CD4-positive, alpha-beta memory T cell (primary cell): ENCODE measurements at regions not wholly inside any gene's neighbourhood (a gene's known extent, or its start where the extent isn't known, plus 50 kb on each side); places are given as distances from the start of the nearest gene placed in this dataset.

ENCODE experiments used
- CTCF ChIA-PET: fragments of 350-600 bp; sonication (Branson Sonifier 250); formaldehyde crosslinking; loops from one replicate; lab custom pipeline; 2021; ENCODE audit warnings: inconsistent platforms; ENCODE audit not compliant: partially characterized antibody; lab: Charles Lee
- POLR2A ChIA-PET: fragments of 350-600 bp; sonication (Branson Sonifier 250); formaldehyde crosslinking; loops from one replicate; lab custom pipeline; 2021; ENCODE audit not compliant: partially characterized antibody; lab: Charles Lee
- DNase-seq, 5 donors: peaks; one replicate each; pipeline versions ENCODE4 v3.0.0 to v3.0.0-alpha.2; 2020 to 2022; ENCODE audit warnings: mixed read lengths in 1 of 5
- H3K27ac ChIP-seq: one replicate; pipeline ENCODE4 v1.7.0; 2013; ENCODE audit warnings: low read depth, low read length
- H3K27me3 ChIP-seq: 2 replicates; pipeline ENCODE4 v1.7.0; 2013; ENCODE audit warnings: mild to moderate bottlenecking, low read length, moderate library complexity; ENCODE audit not compliant: insufficient read depth
- H3K36me3 ChIP-seq: 2 replicates; pipeline ENCODE4 v1.7.0; 2013; ENCODE audit warnings: mild to moderate bottlenecking, low read length, moderate library complexity; ENCODE audit not compliant: insufficient read depth
- H3K4me1 ChIP-seq: 2 replicates; pipeline ENCODE4 v1.7.0; 2013; ENCODE audit warnings: mild to moderate bottlenecking, low read length, moderate library complexity; ENCODE audit not compliant: insufficient read depth
- H3K4me3 ChIP-seq, 2 donors: one replicate each; pipeline ENCODE4 v1.7.0; 2013; ENCODE audit warnings: low read length in 2 of 2, mild to moderate bottlenecking in 1 of 2
- H3K9me3 ChIP-seq, 2 donors: one replicate each; pipeline ENCODE4 v1.7.0; 2013; ENCODE audit warnings: low read length in 2 of 2, control low read depth in 1 of 2; ENCODE audit not compliant: control insufficient read depth in 1 of 2
- H3K27ac Mint-ChIP-seq, 7 donors: one replicate each; pipeline ENCODE4 v1.8.0; 2020 to 2021; ENCODE audit warnings: mixed read lengths in 7 of 7, mild to moderate bottlenecking in 6 of 7, inconsistent platforms in 3 of 7, moderate library complexity in 3 of 7
- H3K27me3 Mint-ChIP-seq, 2 donors: one replicate each; pipeline ENCODE4 v1.8.0; 2020 to 2021; ENCODE audit warnings: mixed read lengths in 2 of 2
- H3K36me3 Mint-ChIP-seq, 2 donors: one replicate each; pipeline ENCODE4 v1.8.0; 2020 to 2021; ENCODE audit warnings: mixed read lengths in 2 of 2, inconsistent platforms in 1 of 2, mild to moderate bottlenecking in 1 of 2
- H3K4me1 Mint-ChIP-seq, 4 donors: one replicate each; pipeline ENCODE4 v1.8.0; 2020 to 2021; ENCODE audit warnings: mixed read lengths in 4 of 4, mild to moderate bottlenecking in 1 of 4
- H3K4me3 Mint-ChIP-seq, 8 donors: one replicate each; pipeline ENCODE4 v1.8.0; 2020 to 2021; ENCODE audit warnings: mixed read lengths in 8 of 8, mild to moderate bottlenecking in 7 of 8, moderate library complexity in 6 of 8, inconsistent platforms in 3 of 8
- H3K9me3 Mint-ChIP-seq, 8 donors: one replicate each; pipeline ENCODE4 v1.8.0; 2020 to 2021; ENCODE audit warnings: mixed read lengths in 8 of 8, mild to moderate bottlenecking in 5 of 8, inconsistent platforms in 3 of 8, moderate library complexity in 1 of 8
- intact Hi-C: fragments of 100-400 bp; cut with micrococcal nuclease; formaldehyde crosslinking; loops from one replicate; pipeline ENCODE4 v1.15.1; 2023

DNA sequence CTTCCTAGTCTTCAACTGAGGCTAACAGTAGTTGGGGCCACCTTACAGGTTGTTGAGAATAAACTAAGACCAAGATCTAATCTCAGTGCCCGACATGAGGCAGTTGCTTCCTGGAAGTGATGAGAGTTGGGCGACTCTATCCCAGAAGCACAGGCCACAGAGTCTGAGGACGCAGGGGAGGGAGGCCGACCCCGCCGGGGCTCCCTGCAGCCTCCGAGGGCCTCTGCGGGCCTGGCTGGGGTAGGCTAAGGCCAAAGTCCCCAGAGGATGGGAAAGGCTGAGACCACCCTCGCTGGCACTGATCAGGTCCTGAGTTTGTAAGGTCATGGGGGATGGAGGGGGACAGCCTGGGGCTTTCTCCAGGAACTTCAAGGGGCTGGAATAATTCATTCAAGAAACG, 74.0 kb downstream of the ENGASE start:
- Mint-ChIP-seq H3K36me3 (no peaks in the 10 kb centered on the region), H3K4me1 (no peaks in the 10 kb centered on the region), H3K9me3 (no peaks in the 10 kb centered on the region), H3K4me3 (no peak overlapping the region), H3K27ac (no peak overlapping the region), H3K27me3 (peaks cover 1 to 2% of the 10 kb centered on the region in 2 donors)
- H3K27me3 ChIP-seq = no peaks in the 10 kb centered on the region
- intact Hi-C loops = no loop called here
- no peak overlapping the region for H3K4me3 ChIP-seq
- ChIA-PET POLR2A (no interaction called here), CTCF (interaction anchor here (0.6 kb wide), 1 partner anchor 23 kb away, joined by 3 read pairs; no protein-coding TSS in a partner anchor)
- H3K27ac ChIP-seq = no peak overlapping the region
- H3K9me3 ChIP-seq = no peaks in the 10 kb centered on the region
- H3K4me1 ChIP-seq = no peaks in the 10 kb centered on the region
- no peak for DNase-seq
- no peaks in the 10 kb centered on the region for H3K36me3 ChIP-seq

DNA sequence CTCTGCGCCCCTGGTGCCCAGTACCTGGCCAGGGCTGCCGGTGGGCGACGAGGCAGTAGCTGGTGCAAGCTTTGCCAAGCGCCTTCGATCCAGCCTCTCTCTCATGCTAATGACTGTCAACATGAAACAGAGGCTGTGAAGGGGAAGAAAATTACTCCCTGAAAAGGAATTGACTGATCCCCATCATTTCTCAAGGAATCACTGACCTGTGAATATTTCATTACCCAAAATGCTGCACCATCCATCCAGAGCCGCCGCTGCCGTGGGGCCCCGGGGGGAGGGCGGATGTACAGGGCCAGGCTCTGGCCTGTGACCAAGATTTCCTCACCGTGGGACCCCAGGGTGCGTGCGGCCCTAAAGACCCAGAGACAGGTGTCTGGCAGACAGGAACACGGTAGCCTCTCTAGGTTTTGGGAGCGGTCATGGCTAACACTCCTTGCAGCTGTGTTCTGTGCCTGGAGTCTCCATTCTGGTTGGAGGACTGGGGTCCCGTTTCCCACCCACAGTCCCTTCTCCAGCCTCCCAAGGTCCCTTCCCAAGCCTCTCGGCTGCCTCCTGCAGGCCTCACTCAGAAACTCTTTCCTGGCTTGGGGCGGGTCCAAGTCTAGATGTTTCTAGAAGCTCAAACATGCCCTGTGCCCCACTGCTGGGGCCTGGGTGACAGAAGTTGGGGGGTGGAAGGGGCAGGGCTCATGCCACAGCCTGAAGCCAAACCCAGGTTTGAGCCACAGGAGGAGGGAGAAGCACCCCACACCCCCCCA, 73.3 kb downstream of the ENGASE start:
- intact Hi-C loops = no loop called here
- H3K4me1 ChIP-seq = no peaks in the 10 kb centered on the region
- Mint-ChIP-seq H3K27ac (no peak overlapping the region), H3K4me1 (no peaks in the 10 kb centered on the region), H3K27me3 (no peaks in the 10 kb centered on the region), H3K9me3 (no peaks in the 10 kb centered on the region), H3K36me3 (no peaks in the 10 kb centered on the region), H3K4me3 (no peak overlapping the region)
- no peaks in the 10 kb centered on the region for H3K36me3 ChIP-seq
- H3K9me3 ChIP-seq = no peaks in the 10 kb centered on the region
- ChIA-PET CTCF (interaction anchor here (0.6 kb wide), 1 partner anchor 24 kb away, joined by 3 read pairs; no protein-coding TSS in a partner anchor), POLR2A (no interaction called here)
- H3K27me3 ChIP-seq = no peaks in the 10 kb centered on the region
- no peak overlapping the region for H3K27ac ChIP-seq
- DNase-seq = no peak
- no peak overlapping the region for H3K4me3 ChIP-seq

DNA sequence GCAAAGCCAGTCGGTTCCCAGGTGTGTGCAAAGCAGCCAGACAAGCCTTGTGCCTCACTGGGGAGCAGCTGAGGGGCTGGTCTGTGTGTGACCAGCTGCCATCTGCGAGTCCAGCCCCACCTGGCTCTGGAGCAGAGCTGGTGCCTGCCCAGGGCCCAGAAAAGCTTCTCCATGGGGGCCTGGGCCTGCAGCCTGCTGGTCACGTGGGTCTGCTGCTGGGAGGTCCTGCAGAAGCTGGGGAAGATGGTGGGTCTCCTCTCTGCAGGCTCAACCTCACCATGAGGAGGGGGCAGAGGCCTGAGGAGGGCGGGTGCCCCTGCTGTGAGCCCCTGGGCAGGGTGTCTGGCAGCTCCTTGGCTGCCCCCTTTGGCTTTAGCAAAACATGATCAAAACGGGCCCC, 71.9 kb downstream of the ENGASE start:
- POLR2A ChIA-PET = no interaction called here
- H3K36me3 Mint-ChIP-seq = no peaks in the 10 kb centered on the region
- H3K4me3 Mint-ChIP-seq = no peak overlapping the region
- H3K27me3 Mint-ChIP-seq = peaks cover 3 to 4% of the 10 kb centered on the region in 2 donors
- H3K9me3 Mint-ChIP-seq = no peaks in the 10 kb centered on the region
- no peak overlapping the region for H3K27ac Mint-ChIP-seq
- no peak for DNase-seq
- H3K27ac ChIP-seq = no peak overlapping the region
- CTCF ChIA-PET = no interaction called here
- intact Hi-C loops = no loop called here
- no peaks in the 10 kb centered on the region for H3K36me3 ChIP-seq
- H3K4me1 Mint-ChIP-seq = no peaks in the 10 kb centered on the region
- H3K27me3 ChIP-seq = no peaks in the 10 kb centered on the region
- no peaks in the 10 kb centered on the region for H3K4me1 ChIP-seq
- no peak overlapping the region for H3K4me3 ChIP-seq
- H3K9me3 ChIP-seq = no peaks in the 10 kb centered on the region

DNA sequence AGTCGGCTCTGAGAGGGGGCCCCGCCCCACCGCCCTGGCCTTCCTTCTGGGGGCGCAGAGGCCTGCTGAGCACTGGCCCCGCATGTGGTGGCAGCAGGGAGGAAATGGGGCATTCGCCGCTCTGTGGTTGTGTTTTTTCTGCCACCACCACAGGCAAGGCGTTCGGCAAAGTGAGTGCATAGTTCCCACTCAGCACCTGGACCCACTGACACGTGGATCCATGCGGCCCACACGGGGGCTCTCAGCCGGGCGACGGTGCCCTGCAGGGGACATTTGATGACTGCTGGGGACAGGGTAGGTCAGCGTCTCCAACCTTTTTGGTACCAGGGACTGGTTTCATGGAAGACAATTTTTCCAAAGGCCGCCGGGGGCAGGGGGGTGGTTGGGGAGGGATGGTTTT, 70.9 kb downstream of the ENGASE start:
- Histone ChIP-seq H3K36me3 (no peaks in the 10 kb centered on the region), H3K27ac (no peak overlapping the region), H3K4me3 (no peak overlapping the region), H3K27me3 (no peaks in the 10 kb centered on the region), H3K9me3 (no peaks in the 10 kb centered on the region), H3K4me1 (no peaks in the 10 kb centered on the region)
- Mint-ChIP-seq H3K36me3 (no peaks in the 10 kb centered on the region), H3K4me1 (no peaks in the 10 kb centered on the region), H3K27me3 (peaks cover 4 to 8% of the 10 kb centered on the region in 2 donors), H3K9me3 (no peaks in the 10 kb centered on the region), H3K4me3 (no peak overlapping the region), H3K27ac (no peak overlapping the region)
- POLR2A ChIA-PET = no interaction called here
- intact Hi-C loops = no loop called here
- no peak for DNase-seq
- CTCF ChIA-PET = no interaction called here

DNA sequence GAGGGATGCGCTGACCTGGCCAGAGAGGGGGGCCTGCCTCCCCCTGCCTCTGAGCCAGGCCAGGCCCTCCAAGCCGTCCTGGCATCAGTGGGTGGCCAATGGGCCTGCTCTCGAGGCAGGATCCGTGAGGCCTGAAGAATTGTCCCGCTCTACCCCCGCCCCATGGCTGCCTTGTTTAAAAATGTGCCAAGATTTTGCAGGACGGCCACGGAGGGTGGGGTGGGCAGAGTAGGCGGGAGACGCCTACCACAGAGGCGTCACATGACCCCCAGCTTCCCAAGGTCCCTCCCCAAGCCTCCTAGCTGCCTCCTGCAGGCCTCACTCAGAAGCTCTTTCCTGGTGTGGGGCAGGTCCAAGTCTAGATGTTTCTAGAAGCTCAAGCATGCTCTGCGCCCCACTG, 69.5 kb downstream of the ENGASE start:
- Histone ChIP-seq H3K4me1 (no peaks in the 10 kb centered on the region), H3K9me3 (no peaks in the 10 kb centered on the region), H3K36me3 (no peaks in the 10 kb centered on the region), H3K4me3 (no peak overlapping the region), H3K27me3 (no peaks in the 10 kb centered on the region), H3K27ac (no peak overlapping the region)
- no peak overlapping the region for H3K27ac Mint-ChIP-seq
- CTCF ChIA-PET = no interaction called here
- no peak for DNase-seq
- POLR2A ChIA-PET = no interaction called here
- H3K4me1 Mint-ChIP-seq = no peaks in the 10 kb centered on the region
- H3K4me3 Mint-ChIP-seq = no peak overlapping the region
- H3K9me3 Mint-ChIP-seq = peaks cover 0 to under 1% (median 0%) of the 10 kb centered on the region in 8 donors
- H3K36me3 Mint-ChIP-seq = no peaks in the 10 kb centered on the region
- intact Hi-C loops = no loop called here
- H3K27me3 Mint-ChIP-seq = peaks cover 4 to 8% of the 10 kb centered on the region in 2 donors

DNA sequence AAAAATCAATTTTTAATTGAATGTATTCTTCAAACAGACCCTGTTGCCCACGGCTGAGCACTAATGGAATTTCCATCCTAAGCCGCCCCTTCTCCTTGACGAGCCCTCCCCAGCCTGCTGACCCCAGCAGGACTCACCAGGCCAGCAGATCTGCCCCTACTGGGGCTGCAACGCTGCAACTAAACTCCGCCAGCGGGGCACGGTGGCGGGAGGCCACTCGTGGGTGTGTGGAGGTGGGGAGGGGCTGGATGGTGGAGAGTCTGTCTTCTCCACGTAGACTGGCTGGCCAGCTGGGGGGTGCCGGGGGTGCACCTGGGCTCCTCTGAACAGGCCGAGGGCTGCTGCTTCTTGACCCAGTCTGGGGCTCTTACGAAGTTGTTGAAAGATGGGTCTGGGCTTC, 67.8 kb downstream of the ENGASE start:
- H3K4me1 ChIP-seq = no peaks in the 10 kb centered on the region
- H3K27ac Mint-ChIP-seq = no peak overlapping the region
- DNase-seq = no peak
- ChIA-PET POLR2A (no interaction called here), CTCF (no interaction called here)
- peaks cover 4 to 15% of the 10 kb centered on the region in 2 donors for H3K27me3 Mint-ChIP-seq
- no peaks in the 10 kb centered on the region for H3K36me3 ChIP-seq
- H3K4me3 Mint-ChIP-seq = no peak overlapping the region
- H3K9me3 ChIP-seq = no peaks in the 10 kb centered on the region
- no peak overlapping the region for H3K4me3 ChIP-seq
- peaks cover 0 to 2% (median 0%) of the 10 kb centered on the region in 8 donors for H3K9me3 Mint-ChIP-seq
- intact Hi-C loops = no loop called here
- H3K27ac ChIP-seq = no peak overlapping the region
- no peaks in the 10 kb centered on the region for H3K36me3 Mint-ChIP-seq
- peaks cover 0 to 2% (median 0%) of the 10 kb centered on the region in 4 donors for H3K4me1 Mint-ChIP-seq
- no peaks in the 10 kb centered on the region for H3K27me3 ChIP-seq

DNA sequence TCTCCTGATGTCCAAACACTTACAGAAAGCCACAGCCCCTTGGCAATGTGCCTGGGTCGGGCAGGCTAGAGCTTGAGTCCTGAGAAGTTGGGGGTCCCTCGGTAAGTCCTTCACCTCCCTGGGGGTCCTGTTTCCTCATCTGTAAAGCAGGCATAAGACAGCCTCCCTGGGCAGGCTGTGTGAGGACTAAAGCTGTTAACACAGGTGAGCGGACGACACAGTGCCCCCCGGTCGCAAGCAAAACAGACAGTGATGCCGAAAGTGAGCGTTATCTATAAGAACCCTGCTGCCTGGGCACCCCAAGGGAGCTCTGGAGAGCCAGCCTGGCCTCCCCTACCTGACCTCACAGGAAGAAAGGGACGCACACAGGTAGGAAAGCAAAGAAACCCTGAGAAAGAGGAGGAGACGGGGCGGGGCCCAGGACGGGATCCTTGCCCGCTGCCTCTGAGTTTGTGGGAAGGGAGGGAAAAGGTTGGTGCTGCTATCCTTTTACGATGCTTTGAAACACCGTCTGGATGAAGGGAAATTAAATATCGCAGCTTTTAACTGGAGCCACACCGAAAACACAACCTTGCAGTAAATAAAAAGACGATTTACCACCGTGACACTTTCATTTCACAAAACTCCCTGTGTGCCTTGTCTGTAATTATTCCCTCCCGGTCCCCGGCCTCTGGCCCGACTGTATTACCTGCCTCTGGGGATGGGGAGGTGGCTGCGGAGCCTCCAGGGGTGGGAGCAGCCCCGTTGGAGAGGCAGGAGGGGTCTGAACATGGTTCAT, 67.1 kb downstream of the ENGASE start:
- Histone ChIP-seq H3K36me3 (no peaks in the 10 kb centered on the region), H3K27me3 (no peaks in the 10 kb centered on the region), H3K9me3 (no peaks in the 10 kb centered on the region), H3K27ac (no peak overlapping the region), H3K4me1 (no peaks in the 10 kb centered on the region), H3K4me3 (no peak overlapping the region)
- Mint-ChIP-seq H3K27me3 (peaks cover 4 to 15% of the 10 kb centered on the region in 2 donors), H3K27ac (no peak overlapping the region), H3K9me3 (peaks cover 0 to 2% (median 0%) of the 10 kb centered on the region in 8 donors), H3K4me1 (peaks cover 0 to 2% (median 0%) of the 10 kb centered on the region in 4 donors), H3K36me3 (no peaks in the 10 kb centered on the region), H3K4me3 (no peak overlapping the region)
- intact Hi-C loops = no loop called here
- POLR2A ChIA-PET = no interaction called here
- CTCF ChIA-PET = no interaction called here
- DNase-seq = no peak
